PC-3 (cell line): ENCODE measurements at regions not wholly inside any gene's neighbourhood (a gene's known extent, or its start where the extent isn't known, plus 50 kb on each side); places are given as distances from the start of the nearest gene placed in this dataset.

Source experiments
- ATAC-seq: fragments of 200-7000 bp; cut with Tn5 transposase; 2 replicates; pipeline ENCODE4 v1.9.1; 2020; ENCODE audit warnings: mild to moderate bottlenecking, moderate library complexity
- BruUV-seq: library from RNA; stranded (reverse); fragments of 400-500 nt; replicated peaks from 2 replicates; lab custom pipeline; 2021; lab: Mats Ljungman, UMichigan
- CTCF ChIA-PET: fragments of 300-600 bp; sonication (Branson Sonifier 250); formaldehyde crosslinking; loops from one replicate; lab custom pipeline; 2022; ENCODE audit warnings: antibody characterized with exemption; lab: Charles Lee
- POLR2A ChIA-PET: fragments of 300-600 bp; sonication (Branson Sonifier 250); formaldehyde crosslinking; loops from one replicate; lab custom pipeline; 2022; ENCODE audit warnings: antibody characterized with exemption; ENCODE audit not compliant: unreplicated experiment; lab: Charles Lee
- DNase-seq: peaks from one replicate; pipeline ENCODE4 v3.0.0-alpha.2; 2015
- H2AFZ ChIP-seq: fragments of 300-600 bp; sonication (generic); 2 replicates; pipeline ENCODE4 v1.6.0; 2016; ENCODE audit warnings: antibody characterized with exemption, low read length
- H3F3A ChIP-seq: fragments of 300-600 bp; sonication (generic); one replicate; pipeline ENCODE4 v1.6.0; 2017; ENCODE audit warnings: antibody characterized with exemption, low read length, control low read depth, mild to moderate bottlenecking; ENCODE audit not compliant: unreplicated experiment
- H3K27ac ChIP-seq: fragments of 300-600 bp; sonication (generic); 2 replicates; pipeline ENCODE4 v1.5.1; 2016; ENCODE audit warnings: mild to moderate bottlenecking, low read length
- H3K27me3 ChIP-seq: fragments of 300-600 bp; sonication (generic); 2 replicates; pipeline ENCODE4 v1.6.1; 2016; ENCODE audit warnings: low read length, mixed read lengths
- H3K36me3 ChIP-seq: fragments of 300-600 bp; sonication (generic); 2 replicates; pipeline ENCODE4 v1.6.1; 2016; ENCODE audit warnings: low read depth, mixed run types, low read length, mixed read lengths
- H3K4me1 ChIP-seq: fragments of 300-600 bp; sonication (generic); 2 replicates; pipeline ENCODE4 v1.5.1; 2016; ENCODE audit warnings: low read length; ENCODE audit not compliant: insufficient read depth
- H3K4me2 ChIP-seq: fragments of 300-600 bp; sonication (generic); 2 replicates; pipeline ENCODE4 v1.6.0; 2016; ENCODE audit warnings: low read length
- H3K4me3 ChIP-seq: fragments of 300-600 bp; sonication (generic); 2 replicates; pipeline ENCODE4 v1.5.1; 2016; ENCODE audit warnings: mild to moderate bottlenecking, low read length, mixed read lengths
- H3K79me2 ChIP-seq: fragments of 300-600 bp; sonication (generic); 2 replicates; pipeline ENCODE4 v1.6.1; 2017; ENCODE audit warnings: low read length, mixed read lengths
- H3K9ac ChIP-seq: fragments of 300-600 bp; sonication (generic); 2 replicates; pipeline ENCODE4 v1.6.0; 2016; ENCODE audit warnings: mild to moderate bottlenecking, low read length
- H3K9me2 ChIP-seq: fragments of 300-600 bp; sonication (generic); replicated peaks from 2 replicates; pipeline ENCODE4 v1.6.1; 2016; ENCODE audit warnings: mixed run types, low read length, mixed read lengths
- H3K9me3 ChIP-seq: fragments of 300-600 bp; sonication (generic); 2 replicates; pipeline ENCODE4 v1.6.1; 2016; ENCODE audit warnings: low read length, mixed read lengths
- H4K20me1 ChIP-seq: fragments of 300-600 bp; sonication (generic); 2 replicates; pipeline ENCODE4 v1.6.1; 2016; ENCODE audit warnings: low read length, mixed read lengths
- EZH2 ChIP-seq: fragments of 300-600 bp; sonication (generic); IDR thresholded peaks from one replicate; pipeline ENCODE4 v1.6.1; 2017; ENCODE audit warnings: antibody characterized with exemption, mild to moderate bottlenecking, low read length; ENCODE audit not compliant: unreplicated experiment
- EZH2phosphoT487 ChIP-seq: fragments of 300-600 bp; sonication (generic); IDR thresholded peaks from 2 replicates; pipeline ENCODE4 v1.6.1; 2018; ENCODE audit warnings: mild to moderate bottlenecking, antibody characterized with exemption, low read length, borderline replicate concordance
- intact Hi-C: fragments of 100-400 bp; cut with micrococcal nuclease; formaldehyde crosslinking; loops from 2 replicates; pipeline ENCODE4 v1.9.0; 2023
- TF ChIP-seq, protein P1 (sequence below): fragments of 300-600 bp; sonication (generic); conservative IDR thresholded peaks from 2 replicates; pipeline ENCODE4 v1.5.1; 2017; ENCODE audit warnings: antibody characterized with exemption, low read depth, mild to moderate bottlenecking, low read length

DNA sequence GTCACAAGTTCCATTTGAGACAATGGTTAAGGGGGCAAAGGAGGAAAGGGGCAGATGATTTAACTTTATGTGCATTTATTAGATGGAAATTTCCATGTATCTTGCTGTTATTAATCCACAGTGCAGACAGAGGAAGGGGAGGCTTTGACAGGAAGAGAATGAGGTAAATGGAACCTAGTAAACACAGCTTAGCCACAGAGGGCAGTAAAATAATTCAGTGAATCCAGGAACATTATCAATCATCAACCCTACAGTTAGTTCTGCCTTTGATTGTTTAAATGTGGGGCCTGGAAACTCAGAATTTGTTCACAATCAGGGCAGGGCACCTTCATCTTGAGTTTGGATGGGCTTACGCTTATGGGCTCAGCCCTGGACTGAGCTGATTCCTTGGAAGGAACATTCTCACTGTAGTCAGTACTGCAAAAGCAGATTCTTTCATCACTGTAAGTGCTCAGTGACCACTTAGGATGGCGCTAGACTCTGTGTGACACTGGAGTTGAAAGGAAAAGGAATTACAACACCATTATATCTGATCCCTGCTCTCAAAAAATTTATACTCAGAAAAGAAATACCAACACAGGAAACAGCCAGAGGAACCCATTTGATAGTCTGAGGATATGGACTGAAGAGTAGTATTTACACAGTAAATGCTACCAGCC lies 169.5 kb downstream of the PIK3R1 start:
- intact Hi-C loops: no loop called here
- Histone ChIP-seq H3K9me2 (no peaks in the 10 kb centered on the region), H3F3A (no peaks in the 10 kb centered on the region), H4K20me1 (no peaks in the 10 kb centered on the region), H3K27me3 (no peaks in the 10 kb centered on the region), H3K4me1 (no peaks in the 10 kb centered on the region), H3K4me2 (no peak overlapping the region), H2AFZ (no peak overlapping the region), H3K27ac (no peak overlapping the region), H3K9me3 (no peaks in the 10 kb centered on the region), H3K9ac (no peak overlapping the region), H3K36me3 (no peaks in the 10 kb centered on the region), H3K4me3 (no peak overlapping the region), H3K79me2 (no peaks in the 10 kb centered on the region)
- no TSS peak for BruUV-seq
- ChIA-PET CTCF (no interaction called here), POLR2A (no interaction called here)
- TF ChIP-seq EZH2phosphoT487 (no peak), EZH2 (no peak)
- TF ChIP-seq, protein P1, sequence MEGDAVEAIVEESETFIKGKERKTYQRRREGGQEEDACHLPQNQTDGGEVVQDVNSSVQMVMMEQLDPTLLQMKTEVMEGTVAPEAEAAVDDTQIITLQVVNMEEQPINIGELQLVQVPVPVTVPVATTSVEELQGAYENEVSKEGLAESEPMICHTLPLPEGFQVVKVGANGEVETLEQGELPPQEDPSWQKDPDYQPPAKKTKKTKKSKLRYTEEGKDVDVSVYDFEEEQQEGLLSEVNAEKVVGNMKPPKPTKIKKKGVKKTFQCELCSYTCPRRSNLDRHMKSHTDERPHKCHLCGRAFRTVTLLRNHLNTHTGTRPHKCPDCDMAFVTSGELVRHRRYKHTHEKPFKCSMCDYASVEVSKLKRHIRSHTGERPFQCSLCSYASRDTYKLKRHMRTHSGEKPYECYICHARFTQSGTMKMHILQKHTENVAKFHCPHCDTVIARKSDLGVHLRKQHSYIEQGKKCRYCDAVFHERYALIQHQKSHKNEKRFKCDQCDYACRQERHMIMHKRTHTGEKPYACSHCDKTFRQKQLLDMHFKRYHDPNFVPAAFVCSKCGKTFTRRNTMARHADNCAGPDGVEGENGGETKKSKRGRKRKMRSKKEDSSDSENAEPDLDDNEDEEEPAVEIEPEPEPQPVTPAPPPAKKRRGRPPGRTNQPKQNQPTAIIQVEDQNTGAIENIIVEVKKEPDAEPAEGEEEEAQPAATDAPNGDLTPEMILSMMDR: no peak
- DNase-seq (no peak), ATAC-seq (no peak)

DNA sequence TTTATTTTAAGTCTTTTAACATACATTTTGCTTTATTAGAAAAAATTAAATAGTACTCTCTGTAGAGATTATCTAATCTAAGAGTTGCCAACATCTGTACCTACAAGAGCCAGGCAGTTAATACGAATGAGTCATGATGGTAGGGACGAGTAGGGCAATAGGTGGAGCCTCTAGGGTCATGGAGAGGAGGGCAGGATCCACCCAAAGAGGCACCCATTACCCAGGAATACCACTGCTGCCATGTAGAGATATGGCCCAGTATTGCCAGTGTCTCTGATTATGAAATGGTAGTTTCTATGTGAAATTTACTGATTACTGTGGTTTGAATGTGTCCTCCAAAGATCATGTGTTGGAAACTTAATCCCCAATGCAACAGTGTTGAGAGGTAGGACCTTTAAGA lies 170.4 kb downstream of the PIK3R1 start:
- TF ChIP-seq EZH2phosphoT487: no peak
- TF ChIP-seq EZH2: no peak
- TF ChIP-seq, protein P1: no peak
- H3K4me2 ChIP-seq: no peak overlapping the region
- no peaks in the 10 kb centered on the region for H3K4me1 ChIP-seq
- intact Hi-C loops: no loop called here
- CTCF ChIA-PET: no interaction called here
- POLR2A ChIA-PET: no interaction called here
- no TSS peak for BruUV-seq
- H3K4me3 ChIP-seq: no peak overlapping the region
- H3K79me2 ChIP-seq: no peaks in the 10 kb centered on the region
- DNase-seq (no peak), ATAC-seq (no peak)
- no peaks in the 10 kb centered on the region for H3K27me3 ChIP-seq
- H4K20me1 ChIP-seq: no peaks in the 10 kb centered on the region
- no peaks in the 10 kb centered on the region for H3K36me3 ChIP-seq
- no peaks in the 10 kb centered on the region for H3K9me2 ChIP-seq
- H2AFZ ChIP-seq: no peak overlapping the region
- H3F3A ChIP-seq: no peaks in the 10 kb centered on the region
- no peak overlapping the region for H3K27ac ChIP-seq
- H3K9me3 ChIP-seq: no peaks in the 10 kb centered on the region
- no peak overlapping the region for H3K9ac ChIP-seq

DNA sequence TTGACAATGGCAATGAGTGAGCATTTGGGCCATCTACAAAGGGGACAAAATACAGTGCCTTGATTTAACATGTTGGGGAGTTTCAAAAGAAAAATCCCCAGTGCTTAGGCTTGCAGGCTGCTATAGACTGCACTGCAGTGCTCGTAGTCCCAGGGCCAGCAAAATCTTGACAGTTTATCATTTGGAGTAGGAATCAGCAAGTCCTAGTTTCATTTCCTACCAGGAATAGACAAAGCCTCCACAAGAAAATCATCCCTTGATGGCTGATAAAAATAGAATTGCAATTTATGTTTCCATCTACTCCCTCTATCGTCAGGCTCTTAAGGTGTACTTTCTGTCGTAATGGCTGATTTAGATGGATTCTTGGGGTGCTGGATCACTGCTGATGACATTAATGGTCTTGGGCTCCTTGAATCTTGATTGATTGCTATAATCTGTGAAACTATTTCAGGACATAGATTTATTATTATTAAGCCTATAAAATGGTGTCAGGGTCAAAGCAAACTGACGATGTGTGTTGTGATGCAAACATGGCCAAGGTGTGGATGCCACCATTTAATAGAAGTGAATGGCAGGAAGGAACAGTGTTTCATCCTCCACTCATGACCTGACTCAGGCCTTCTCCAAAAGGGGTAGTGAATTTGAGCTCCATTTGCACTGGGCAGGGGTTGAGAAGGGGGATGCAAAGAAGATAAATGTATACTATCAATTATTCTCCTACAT lies 171.7 kb downstream of the PIK3R1 start:
- Histone ChIP-seq H3K4me3 (no peak overlapping the region), H3K36me3 (no peaks in the 10 kb centered on the region), H3K9ac (no peak overlapping the region), H4K20me1 (no peaks in the 10 kb centered on the region), H3K79me2 (no peaks in the 10 kb centered on the region), H3K4me1 (no peaks in the 10 kb centered on the region), H3K9me3 (no peaks in the 10 kb centered on the region), H3K27ac (no peak overlapping the region), H3K9me2 (no peaks in the 10 kb centered on the region), H3K27me3 (no peaks in the 10 kb centered on the region), H3F3A (no peaks in the 10 kb centered on the region), H3K4me2 (no peak overlapping the region), H2AFZ (no peak overlapping the region)
- intact Hi-C loops: no loop called here
- no peak for TF ChIP-seq EZH2phosphoT487
- no peak for TF ChIP-seq EZH2
- TF ChIP-seq, protein P1: no peak
- POLR2A ChIA-PET: no interaction called here
- no TSS peak for BruUV-seq
- CTCF ChIA-PET: no interaction called here
- ATAC-seq (no peak), DNase-seq (no peak)
